Globus pallidus (tissue), 1 donor: ENCODE measurements at regions not wholly inside any gene's neighbourhood (a gene's known extent, or its start where the extent isn't known, plus 50 kb on each side); places are given as distances from the start of the nearest gene placed in this dataset.
"Not testable (repeated sequence)": the region's sequence is repeated elsewhere in the genome, so short reads cannot be mapped to it uniquely, and the experiment has no call there.

Source experiments
- DNase-seq: peaks from one replicate; pipeline ENCODE4 v3.0.0-alpha.2; 2015; ENCODE audit warnings: low spot score

- peak; percentile 57 for DNase-seq
These were observed 493.1 kb downstream of the SOCS6 start for GRCh38 chr18:70781860-70782453.

- DNase-seq: not testable (repeated sequence)
These were observed 477.4 kb downstream of the SOCS6 start for GRCh38 chr18:70766254-70766653.

GRCh38 chr18:70762812-70763211, 474.0 kb downstream of the SOCS6 start:
- DNase-seq: no peak

- DNase-seq: no peak
These were observed 469.9 kb downstream of the SOCS6 start for GRCh38 chr18:70758780-70759179.

- no peak for DNase-seq
These were observed 465.6 kb downstream of the SOCS6 start for GRCh38 chr18:70754486-70754885.

GRCh38 chr18:70732916-70733315, 444.1 kb downstream of the SOCS6 start:
- no peak for DNase-seq

GRCh38 chr18:70732188-70732587, 443.3 kb downstream of the SOCS6 start:
- DNase-seq: no peak

- DNase-seq: no peak
These were observed 431.8 kb downstream of the SOCS6 start for GRCh38 chr18:70720607-70721006.

- no peak for DNase-seq
These were observed 420.9 kb downstream of the SOCS6 start for GRCh38 chr18:70709720-70710119.

GRCh38 chr18:70709144-70709543, 420.3 kb downstream of the SOCS6 start:
- DNase-seq: no peak

GRCh38 chr18:70705831-70706416, 417.1 kb downstream of the SOCS6 start:
- DNase-seq: no peak

- no peak for DNase-seq
These were observed 411.7 kb downstream of the SOCS6 start for GRCh38 chr18:70700496-70700895.

- no peak for DNase-seq
These were observed 409.7 kb downstream of the SOCS6 start for GRCh38 chr18:70698574-70698973.

GRCh38 chr18:70693246-70693645, 404.4 kb downstream of the SOCS6 start:
- DNase-seq: no peak

GRCh38 chr18:70689765-70690164, 400.9 kb downstream of the SOCS6 start:
- not testable (repeated sequence) for DNase-seq

GRCh38 chr18:70688286-70688685, 399.4 kb downstream of the SOCS6 start:
- no peak for DNase-seq

GRCh38 chr18:70684821-70685220, 396.0 kb downstream of the SOCS6 start:
- DNase-seq: no peak

- no peak for DNase-seq
These were observed 394.4 kb downstream of the SOCS6 start for GRCh38 chr18:70683263-70683662.

- DNase-seq: no peak
These were observed 386.1 kb downstream of the SOCS6 start for GRCh38 chr18:70674896-70675295.

- no peak for DNase-seq
These were observed 385.0 kb downstream of the SOCS6 start for GRCh38 chr18:70673831-70674230.

GRCh38 chr18:70672581-70672980, 383.7 kb downstream of the SOCS6 start:
- DNase-seq: no peak

- DNase-seq: no peak
These were observed 383.2 kb downstream of the SOCS6 start for GRCh38 chr18:70671889-70672565.

- DNase-seq: no peak
These were observed 378.1 kb downstream of the SOCS6 start for GRCh38 chr18:70666936-70667335.

- DNase-seq: no peak
These were observed 374.3 kb downstream of the SOCS6 start for GRCh38 chr18:70663141-70663540.
